COLO829 (cell line): ENCODE measurements at regions not wholly inside any gene's neighbourhood (a gene's known extent, or its start where the extent isn't known, plus 50 kb on each side); places are given as distances from the start of the nearest gene placed in this dataset.
A peak's percentile ranks its signal among the peaks of the same experiment; 100 is the strongest.
"Not testable (repeated sequence)": the region's sequence is repeated elsewhere in the genome, so short reads cannot be mapped to it uniquely, and the experiment has no call there.

ENCODE experiments used
- DNase-seq: peaks from one replicate; pipeline ENCODE4 v3.0.0; 2012; ENCODE audit warnings: low spot score

DNA sequence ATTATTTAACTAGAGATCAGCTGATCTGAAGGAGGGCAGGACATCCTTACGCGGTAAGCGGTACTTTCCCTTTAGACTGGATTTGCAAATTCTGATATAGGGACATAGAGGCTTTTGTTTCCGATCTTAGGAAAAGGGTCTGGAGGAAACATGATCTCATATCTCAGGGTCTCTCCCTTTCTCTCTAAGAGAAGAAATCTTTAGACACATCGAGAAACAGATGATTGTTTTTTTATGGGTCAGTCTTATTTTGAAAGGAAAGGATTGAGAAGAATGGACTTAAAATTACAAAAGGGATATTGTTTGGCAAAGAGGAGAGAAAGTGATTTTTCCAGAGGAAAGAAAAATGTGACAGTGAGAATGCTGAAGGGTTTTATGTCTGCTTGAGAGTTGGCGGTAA is 83.9 kb upstream of the OGFRL1 start:
- DNase-seq, result peak; percentile 51

DNA sequence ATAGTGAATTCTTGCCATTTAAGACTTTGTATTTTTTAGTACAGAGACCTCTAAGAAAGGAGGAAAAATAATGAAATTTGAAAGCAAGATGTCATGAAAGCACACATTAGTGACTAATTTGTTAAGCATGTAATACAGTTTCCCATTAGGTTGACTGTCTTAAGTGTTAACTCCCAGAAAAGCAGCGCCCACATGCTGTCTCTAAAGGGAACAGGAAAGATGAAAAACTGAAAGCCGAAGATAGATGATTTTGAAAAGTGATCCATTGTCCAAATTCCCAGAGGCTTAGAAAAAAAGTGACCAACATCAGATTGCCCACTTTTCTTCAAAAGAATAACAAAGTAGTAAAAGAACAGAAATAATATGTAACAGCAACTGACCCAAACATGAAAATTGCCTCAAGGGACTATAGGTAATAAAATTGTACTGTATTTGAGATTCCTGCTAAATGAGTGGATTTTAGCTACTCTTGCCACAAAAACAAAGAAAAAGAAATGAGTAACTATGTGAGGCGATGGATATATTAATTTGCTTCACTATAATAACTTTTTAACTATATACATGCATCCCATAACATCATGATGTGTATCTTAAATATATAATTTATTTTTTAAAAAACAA is 83.2 kb upstream of the OGFRL1 start:
- no peak for DNase-seq

DNA sequence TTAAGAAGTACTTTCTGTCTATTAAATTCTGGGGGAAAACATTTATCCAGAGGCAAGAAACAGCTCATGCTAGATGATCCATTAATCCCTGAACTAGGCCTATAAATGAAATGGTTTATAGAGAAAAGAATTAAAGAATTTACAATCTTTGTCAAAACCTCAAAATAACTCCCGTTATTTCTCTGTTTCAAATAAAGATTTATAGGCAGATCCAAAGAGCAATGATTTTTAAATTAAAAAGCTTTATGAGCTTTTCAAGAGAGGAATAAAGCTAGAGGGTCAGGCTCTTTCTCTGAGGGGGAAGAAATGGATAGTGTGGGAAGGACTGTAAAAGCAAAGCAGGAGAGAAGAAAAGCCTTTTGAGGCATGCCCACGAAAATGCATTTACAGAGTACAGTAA is 82.5 kb upstream of the OGFRL1 start:
- DNase-seq, result no peak

DNA sequence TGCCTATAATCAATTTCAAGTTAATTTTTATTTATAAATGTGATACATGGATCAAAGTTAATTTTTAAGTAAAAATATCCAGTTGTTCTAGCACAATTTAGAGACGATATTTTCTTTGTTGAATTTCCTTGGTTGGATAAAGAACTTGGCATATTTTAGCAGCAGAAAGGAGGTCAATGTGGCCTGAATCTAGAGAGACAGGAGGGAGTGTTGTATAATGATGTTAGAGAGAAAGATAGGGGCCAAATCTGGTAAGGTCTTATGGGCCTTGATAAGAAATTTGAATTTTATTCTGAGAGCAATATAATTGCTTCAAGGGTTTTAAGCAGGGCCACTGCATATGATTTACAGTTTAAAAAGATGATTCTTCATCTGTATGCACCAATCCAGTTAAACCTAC is 79.4 kb upstream of the OGFRL1 start:
- no peak for DNase-seq

DNA sequence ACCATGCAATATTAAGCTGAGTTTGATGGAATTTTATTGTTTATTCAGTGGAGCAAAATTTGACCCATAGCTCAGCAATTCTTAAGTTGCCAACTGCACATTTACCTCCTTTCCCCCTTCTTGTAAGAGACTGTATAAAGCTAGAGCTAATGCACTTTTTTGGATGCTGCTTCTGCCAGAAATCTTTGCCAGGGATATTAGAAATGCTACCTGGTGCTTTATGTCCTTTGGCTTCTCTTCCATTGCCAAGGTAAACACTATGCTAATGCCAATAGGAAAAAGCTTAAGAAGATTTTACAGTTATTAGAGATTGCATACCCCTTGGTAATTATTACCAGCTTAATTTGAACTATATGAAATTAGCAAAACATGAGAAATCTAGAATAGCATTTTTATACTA is 79.0 kb upstream of the OGFRL1 start:
- DNase-seq, result no peak

DNA sequence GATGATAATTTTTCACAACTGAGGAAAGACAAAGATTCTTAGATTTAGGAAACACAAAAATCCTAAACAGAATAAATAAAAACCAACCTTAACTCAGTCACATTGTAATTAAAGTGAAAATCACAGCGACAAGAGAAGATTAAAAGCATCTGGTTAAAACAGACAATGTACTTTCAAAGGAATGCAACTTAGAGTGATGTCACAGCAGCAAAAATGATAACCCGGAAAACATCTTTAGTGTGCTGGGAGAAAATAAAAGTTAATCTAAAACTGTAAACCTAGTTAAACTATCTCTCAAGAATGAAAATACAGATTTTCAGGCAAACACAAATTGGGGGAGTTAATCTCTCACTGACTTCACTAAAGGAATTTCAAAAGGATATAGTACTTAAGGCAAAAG is 76.8 kb upstream of the OGFRL1 start:
- no peak for DNase-seq

DNA sequence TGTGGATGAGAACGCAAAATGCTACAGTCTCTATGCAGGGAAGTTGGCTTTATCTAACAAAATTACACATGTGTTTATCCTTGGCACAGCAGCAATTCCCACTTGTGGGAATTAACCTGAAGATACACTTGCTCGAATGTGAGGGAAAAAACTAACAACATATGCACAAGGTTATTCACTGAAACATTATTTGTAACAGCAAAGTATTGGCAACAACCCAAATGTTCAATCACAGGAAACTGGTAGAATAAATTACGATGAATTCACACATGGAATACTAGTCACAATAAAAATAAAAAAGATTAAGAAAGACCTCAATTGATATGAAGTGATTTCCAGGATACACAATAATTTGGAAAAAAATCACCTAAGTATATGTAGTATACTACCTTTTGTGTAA is 68.1 kb upstream of the OGFRL1 start:
- no peak for DNase-seq

DNA sequence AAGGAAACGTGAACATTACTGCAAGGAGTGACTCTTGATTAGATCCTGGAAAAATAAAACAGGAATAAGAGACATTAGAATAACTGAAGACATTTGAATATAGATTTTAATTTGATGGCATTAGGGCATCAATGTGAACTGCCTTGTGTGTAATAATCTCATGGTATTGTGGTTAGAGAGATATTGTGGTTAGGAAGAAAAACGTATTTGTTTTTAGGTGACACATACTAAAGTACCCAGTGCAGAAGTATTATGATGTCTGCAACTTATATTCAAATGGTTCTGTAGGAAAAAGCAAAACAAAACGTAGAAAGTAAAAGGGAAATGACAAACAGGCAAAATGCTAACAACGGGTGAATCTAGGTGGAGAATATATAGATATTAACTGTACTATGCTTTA is 65.9 kb upstream of the OGFRL1 start:
- DNase-seq, result no peak

DNA sequence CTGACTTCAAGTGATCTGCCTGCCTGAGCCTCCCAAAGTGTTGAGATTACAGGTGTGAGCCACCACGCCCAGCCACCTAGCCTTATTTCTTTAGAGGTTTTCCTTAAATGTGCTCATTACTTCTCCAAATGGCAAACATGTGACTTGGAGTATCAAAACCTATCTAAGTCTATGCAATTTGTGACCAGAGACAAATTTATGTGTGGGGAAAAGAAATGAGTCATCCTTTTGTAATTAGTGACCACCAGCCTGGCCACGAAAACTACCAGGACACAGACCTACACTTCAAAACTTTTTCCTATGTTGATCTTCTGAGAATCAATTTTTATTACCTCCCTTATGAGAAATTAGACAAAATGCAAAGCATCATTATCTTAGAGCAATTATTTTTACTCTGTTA is 64.6 kb upstream of the OGFRL1 start:
- no peak for DNase-seq

DNA sequence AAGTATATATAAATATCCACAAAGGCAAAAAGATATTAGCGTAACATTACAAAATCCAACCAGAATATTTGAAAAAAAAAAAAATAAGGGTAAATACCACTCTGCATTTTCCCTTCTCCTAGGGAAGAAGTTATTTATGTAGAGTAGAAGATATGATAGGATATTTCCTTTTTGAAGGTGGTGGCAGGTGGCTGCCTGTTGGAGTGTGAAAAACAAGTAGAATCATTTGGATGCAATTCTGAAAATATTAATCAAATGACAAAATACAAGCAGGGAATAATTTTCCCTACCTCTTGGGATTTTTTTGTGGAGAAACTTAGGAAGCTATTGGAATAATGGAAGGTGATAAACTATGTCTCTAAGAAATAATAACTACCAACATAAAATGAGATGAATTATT is 62.5 kb upstream of the OGFRL1 start:
- DNase-seq, result no peak

DNA sequence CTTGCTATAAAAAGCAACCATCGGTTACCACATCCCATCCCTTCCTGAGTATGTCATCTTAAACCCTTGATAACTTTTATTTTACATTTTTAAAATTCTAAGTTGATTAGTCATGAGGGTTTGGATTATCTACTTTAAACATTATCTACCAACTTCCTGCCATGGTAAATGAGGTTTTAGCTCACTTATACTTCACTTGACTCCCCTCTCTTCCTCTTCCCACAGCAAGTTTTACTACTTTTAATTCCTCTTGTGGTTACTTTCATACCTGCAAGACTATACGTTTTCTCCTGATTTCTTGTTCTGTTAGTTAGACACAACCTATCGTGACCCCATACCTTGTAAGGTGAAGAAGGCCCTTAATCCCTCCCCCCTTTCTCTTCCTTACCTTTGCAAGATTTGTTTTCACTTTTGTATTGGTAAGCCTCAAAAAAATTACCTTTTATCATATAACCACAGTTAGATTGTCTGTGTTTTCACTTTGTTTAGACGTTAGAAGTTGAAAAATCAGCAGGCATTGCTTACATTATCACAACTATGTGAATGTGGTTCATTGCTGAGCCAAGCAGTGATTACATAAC is 60.1 kb upstream of the OGFRL1 start:
- no peak for DNase-seq

DNA sequence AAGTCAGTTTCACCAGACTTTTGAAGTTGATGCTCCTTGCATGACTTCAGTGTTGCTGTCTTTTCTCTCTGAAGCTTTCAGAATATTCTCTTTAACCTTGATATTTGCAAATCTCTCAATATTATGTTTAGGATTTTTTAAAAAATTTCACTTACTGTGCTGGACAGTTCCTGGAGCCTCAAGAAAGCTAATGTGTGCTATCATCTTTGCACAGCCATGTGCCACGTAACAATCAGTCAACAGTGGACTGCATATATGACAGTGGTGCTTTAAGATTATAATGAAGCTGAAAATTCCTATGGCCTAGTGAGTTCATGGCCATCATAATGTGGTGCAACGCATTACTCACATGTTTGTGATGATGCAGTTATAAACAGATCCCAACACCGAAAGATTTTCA is 59.1 kb upstream of the OGFRL1 start:
- DNase-seq, result no peak

DNA sequence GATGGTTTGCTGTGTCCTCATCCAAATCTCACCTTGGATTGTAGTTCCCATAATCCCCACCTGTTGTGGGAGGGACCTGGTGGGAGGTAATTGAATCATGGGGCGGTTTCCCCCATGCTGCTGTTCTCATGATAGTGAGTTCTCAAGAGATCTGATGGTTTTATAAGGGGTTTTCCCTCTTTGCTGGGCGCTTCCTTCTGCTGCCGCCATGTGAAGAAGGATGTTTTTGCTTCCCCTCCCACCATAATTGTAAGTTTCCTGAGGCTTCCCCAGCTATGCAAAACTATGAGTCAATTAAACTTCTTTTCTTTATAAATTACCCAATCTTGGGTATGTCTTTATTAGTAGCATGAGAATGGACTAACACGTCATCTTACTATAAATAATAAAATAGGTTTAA is 55.7 kb upstream of the OGFRL1 start:
- DNase-seq, result not testable (repeated sequence)

DNA sequence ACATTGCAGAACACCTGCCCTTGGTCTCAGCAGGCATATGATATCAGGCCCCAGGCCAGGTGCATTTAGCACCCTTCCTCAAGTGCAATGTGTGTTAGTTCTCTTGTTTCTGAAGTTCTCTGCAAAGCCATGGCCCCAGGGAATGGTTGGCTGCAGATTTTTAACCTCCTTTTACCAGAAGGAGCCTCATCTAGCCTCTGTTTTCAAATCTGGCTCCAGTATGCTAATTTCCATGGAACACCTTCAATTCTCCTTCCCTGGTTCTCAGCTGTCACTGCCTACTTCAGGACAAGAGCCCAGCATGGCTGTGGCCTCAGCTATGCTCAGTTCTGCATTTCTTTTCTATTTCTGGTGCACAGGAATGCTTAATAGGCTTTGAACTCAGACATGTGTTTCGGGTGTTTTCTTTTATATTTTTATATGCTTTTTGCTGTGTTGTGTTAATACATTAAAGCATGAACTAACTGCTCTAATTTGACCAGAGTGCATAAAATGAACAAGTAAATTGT is 51.6 kb upstream of the OGFRL1 start:
- no peak for DNase-seq

DNA sequence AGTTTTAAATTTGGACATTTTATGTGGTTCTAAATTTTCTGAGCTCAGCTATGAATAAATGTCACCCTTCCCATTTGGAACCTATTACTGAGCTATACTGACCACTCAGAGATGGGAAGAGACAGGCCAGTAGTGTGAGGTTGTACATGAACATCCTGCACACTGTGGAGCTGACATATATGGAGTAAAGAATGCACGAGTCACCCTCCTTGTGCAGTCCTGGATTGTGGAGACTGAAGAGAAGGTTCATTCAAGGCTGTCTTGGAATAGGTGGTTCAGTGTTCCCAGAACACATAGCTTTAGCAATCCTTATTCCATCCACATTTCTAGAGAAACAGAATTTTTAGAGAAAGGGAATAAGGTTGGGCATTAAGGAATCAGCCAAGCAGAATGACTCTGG is 50.3 kb upstream of the OGFRL1 start:
- no peak for DNase-seq
